ENCODE measurements at regions not wholly inside any gene's neighbourhood (a gene's known extent, or its start where the extent isn't known, plus 50 kb on each side); places are given as distances from the start of the nearest gene placed in this dataset.

DNA sequence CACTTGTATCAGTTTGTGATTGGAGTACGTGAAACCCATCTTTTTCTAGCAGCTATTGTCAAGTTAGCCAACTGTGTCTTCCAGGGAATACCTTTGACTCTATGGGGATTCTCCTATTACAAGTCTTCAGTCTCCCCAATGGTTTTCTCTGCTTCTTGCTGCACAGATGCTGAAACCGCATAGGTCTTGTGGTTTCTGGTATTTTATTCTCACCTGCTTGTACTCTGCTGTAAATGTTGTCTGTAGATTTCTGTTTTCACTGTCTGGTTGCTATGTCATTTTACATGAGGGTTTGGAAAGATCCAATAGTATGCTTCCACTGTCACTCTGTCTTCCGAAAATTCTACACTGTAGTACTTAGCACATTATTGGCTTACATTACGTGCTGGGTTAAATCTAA is 1196.9 kb upstream of the C9orf72 start:
- in situ Hi-C loops (cut with MboI), result loop anchor here (10.0 kb wide), 1 partner anchor 925 kb away; no protein-coding TSS in a partner anchor
- H3K4me2 ChIP-seq (ENCODE audit: control insufficient read depth, insufficient read depth), result no peak overlapping the region
- 19% methylated on average over 4 of the region's 4 CpGs for WGBS (ENCODE audit: insufficient coverage, insufficient replicate concordance, low lambda C conversion rate, missing lambda C conversion rate)
- ATAC-seq, result no peak
- H3K9me3 ChIP-seq (replicated peaks; ENCODE audit: control insufficient read depth, insufficient read depth, low read length), result no peaks in the 10 kb centered on the region
- intact Hi-C loops (cut with micrococcal nuclease; ENCODE audit: unreplicated experiment), result no loop called here
- H3K4me1 ChIP-seq (ENCODE audit: control insufficient read depth, insufficient read depth, low read length), result no peaks in the 10 kb centered on the region
- H3K4me3 ChIP-seq, result no peak overlapping the region
- no peak for TF ChIP-seq MEF2A (IDR thresholded peaks at IDR 0.05; ENCODE audit: insufficient read depth, low read depth, low read length)
- TF ChIP-seq NFYA (IDR thresholded peaks at IDR 0.05; ENCODE audit: borderline replicate concordance, low read depth, low read length), result no peak
- TF ChIP-seq HDAC2 (IDR thresholded peaks at IDR 0.05), result no peak
- TF ChIP-seq NR2C1 (IDR thresholded peaks at IDR 0.05), result no peak
- TF ChIP-seq SMAD1 (IDR thresholded peaks at IDR 0.05; ENCODE audit: low read depth, partially characterized antibody), result no peak
- TF ChIP-seq WRNIP1 (IDR thresholded peaks at IDR 0.05; ENCODE audit: borderline replicate concordance, low read depth, low read length), result no peak
- TF ChIP-seq, protein P1, sequence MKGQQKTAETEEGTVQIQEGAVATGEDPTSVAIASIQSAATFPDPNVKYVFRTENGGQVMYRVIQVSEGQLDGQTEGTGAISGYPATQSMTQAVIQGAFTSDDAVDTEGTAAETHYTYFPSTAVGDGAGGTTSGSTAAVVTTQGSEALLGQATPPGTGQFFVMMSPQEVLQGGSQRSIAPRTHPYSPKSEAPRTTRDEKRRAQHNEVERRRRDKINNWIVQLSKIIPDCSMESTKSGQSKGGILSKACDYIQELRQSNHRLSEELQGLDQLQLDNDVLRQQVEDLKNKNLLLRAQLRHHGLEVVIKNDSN (IDR thresholded peaks at IDR 0.05; ENCODE audit: borderline replicate concordance, extremely low read length, insufficient read depth, low read depth, low read length), result no peak
- no peak for TF ChIP-seq EED (IDR thresholded peaks at IDR 0.05; ENCODE audit: low read depth)
- no peak overlapping the region for H2AFZ ChIP-seq (ENCODE audit: control insufficient read depth, low read depth, low read length)
- no peaks in the 10 kb centered on the region for H4K20me1 ChIP-seq (ENCODE audit: control insufficient read depth, insufficient read depth)
- H3K36me3 ChIP-seq (ENCODE audit: control insufficient read depth in 2 of 2, insufficient read depth in 2 of 2, low read length in 1 of 2), result no peaks in the 10 kb centered on the region
- SMC1A ChIA-PET (ENCODE audit: uncharacterized antibody, unreplicated experiment), result no interaction called here
- CTCF ChIA-PET, result no interaction called here
- POLR2A ChIA-PET, result no interaction called here
- no peaks in the 10 kb centered on the region for H3K27me3 ChIP-seq (replicated peaks in 1 of 2; ENCODE audit: control insufficient read depth in 2 of 2, insufficient read depth in 2 of 2, low read length in 1 of 2)
- no peaks in the 10 kb centered on the region for H3K79me2 ChIP-seq (ENCODE audit: control insufficient read depth, insufficient read depth, low read length)
- no peak for FAIRE-seq
- BruUV-seq (replicated peaks), result no TSS peak
- RAD21 ChIA-PET (ENCODE audit: unreplicated experiment), result no interaction called here
- H3K9ac ChIP-seq (ENCODE audit: control insufficient read depth, insufficient read depth, low read length), result no peak overlapping the region
- no peak for DNase-seq (ENCODE audit: low read depth, low spot score)
- H3K27ac ChIP-seq (ENCODE audit: control insufficient read depth, insufficient read depth), result no peak overlapping the region

- Histone ChIP-seq H3K27ac (ENCODE audit: control insufficient read depth, insufficient read depth) (no peak overlapping the region), H3K4me3 (no peak overlapping the region), H3K79me2 (ENCODE audit: control insufficient read depth, insufficient read depth, low read length) (no peaks in the 10 kb centered on the region), H3K4me1 (ENCODE audit: control insufficient read depth, insufficient read depth, low read length) (no peaks in the 10 kb centered on the region), H3K9ac (ENCODE audit: control insufficient read depth, insufficient read depth, low read length) (no peak overlapping the region), H2AFZ (ENCODE audit: control insufficient read depth, low read depth, low read length) (no peak overlapping the region), H3K27me3 (replicated peaks in 1 of 2; ENCODE audit: control insufficient read depth in 2 of 2, insufficient read depth in 2 of 2, low read length in 1 of 2) (no peaks in the 10 kb centered on the region), H3K4me2 (ENCODE audit: control insufficient read depth, insufficient read depth) (no peak overlapping the region), H3K9me3 (replicated peaks; ENCODE audit: control insufficient read depth, insufficient read depth, low read length) (no peaks in the 10 kb centered on the region), H4K20me1 (ENCODE audit: control insufficient read depth, insufficient read depth) (no peaks in the 10 kb centered on the region), H3K36me3 (ENCODE audit: control insufficient read depth in 2 of 2, insufficient read depth in 2 of 2, low read length in 1 of 2) (no peaks in the 10 kb centered on the region)
- BruUV-seq (replicated peaks), result no TSS peak
- SMC1A ChIA-PET (ENCODE audit: uncharacterized antibody, unreplicated experiment), result no interaction called here
- in situ Hi-C loops (cut with MboI), result loop anchor here (10.0 kb wide), 1 partner anchor 924 kb away; no protein-coding TSS in a partner anchor
- RAD21 ChIA-PET (ENCODE audit: unreplicated experiment), result no interaction called here
- intact Hi-C loops (cut with micrococcal nuclease; ENCODE audit: unreplicated experiment), result no loop called here
- FAIRE-seq (no peak), DNase-seq (ENCODE audit: low read depth, low spot score) (no peak), ATAC-seq (no peak)
- 8% methylated on average over 2 of the region's 2 CpGs for WGBS (ENCODE audit: insufficient coverage, insufficient replicate concordance, low lambda C conversion rate, missing lambda C conversion rate)
- CTCF ChIA-PET, result interaction anchor here (0.9 kb wide), 1 partner anchor 17 kb away, joined by 7 read pairs; no protein-coding TSS in a partner anchor
- POLR2A ChIA-PET, result no interaction called here
- TF ChIP-seq, protein P2, sequence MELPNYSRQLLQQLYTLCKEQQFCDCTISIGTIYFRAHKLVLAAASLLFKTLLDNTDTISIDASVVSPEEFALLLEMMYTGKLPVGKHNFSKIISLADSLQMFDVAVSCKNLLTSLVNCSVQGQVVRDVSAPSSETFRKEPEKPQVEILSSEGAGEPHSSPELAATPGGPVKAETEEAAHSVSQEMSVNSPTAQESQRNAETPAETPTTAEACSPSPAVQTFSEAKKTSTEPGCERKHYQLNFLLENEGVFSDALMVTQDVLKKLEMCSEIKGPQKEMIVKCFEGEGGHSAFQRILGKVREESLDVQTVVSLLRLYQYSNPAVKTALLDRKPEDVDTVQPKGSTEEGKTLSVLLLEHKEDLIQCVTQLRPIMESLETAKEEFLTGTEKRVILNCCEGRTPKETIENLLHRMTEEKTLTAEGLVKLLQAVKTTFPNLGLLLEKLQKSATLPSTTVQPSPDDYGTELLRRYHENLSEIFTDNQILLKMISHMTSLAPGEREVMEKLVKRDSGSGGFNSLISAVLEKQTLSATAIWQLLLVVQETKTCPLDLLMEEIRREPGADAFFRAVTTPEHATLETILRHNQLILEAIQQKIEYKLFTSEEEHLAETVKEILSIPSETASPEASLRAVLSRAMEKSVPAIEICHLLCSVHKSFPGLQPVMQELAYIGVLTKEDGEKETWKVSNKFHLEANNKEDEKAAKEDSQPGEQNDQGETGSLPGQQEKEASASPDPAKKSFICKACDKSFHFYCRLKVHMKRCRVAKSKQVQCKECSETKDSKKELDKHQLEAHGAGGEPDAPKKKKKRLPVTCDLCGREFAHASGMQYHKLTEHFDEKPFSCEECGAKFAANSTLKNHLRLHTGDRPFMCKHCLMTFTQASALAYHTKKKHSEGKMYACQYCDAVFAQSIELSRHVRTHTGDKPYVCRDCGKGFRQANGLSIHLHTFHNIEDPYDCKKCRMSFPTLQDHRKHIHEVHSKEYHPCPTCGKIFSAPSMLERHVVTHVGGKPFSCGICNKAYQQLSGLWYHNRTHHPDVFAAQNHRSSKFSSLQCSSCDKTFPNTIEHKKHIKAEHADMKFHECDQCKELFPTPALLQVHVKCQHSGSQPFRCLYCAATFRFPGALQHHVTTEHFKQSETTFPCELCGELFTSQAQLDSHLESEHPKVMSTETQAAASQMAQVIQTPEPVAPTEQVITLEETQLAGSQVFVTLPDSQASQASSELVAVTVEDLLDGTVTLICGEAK (IDR thresholded peaks at IDR 0.05; ENCODE audit: borderline replicate concordance), result no peak
- TF ChIP-seq, protein P3, sequence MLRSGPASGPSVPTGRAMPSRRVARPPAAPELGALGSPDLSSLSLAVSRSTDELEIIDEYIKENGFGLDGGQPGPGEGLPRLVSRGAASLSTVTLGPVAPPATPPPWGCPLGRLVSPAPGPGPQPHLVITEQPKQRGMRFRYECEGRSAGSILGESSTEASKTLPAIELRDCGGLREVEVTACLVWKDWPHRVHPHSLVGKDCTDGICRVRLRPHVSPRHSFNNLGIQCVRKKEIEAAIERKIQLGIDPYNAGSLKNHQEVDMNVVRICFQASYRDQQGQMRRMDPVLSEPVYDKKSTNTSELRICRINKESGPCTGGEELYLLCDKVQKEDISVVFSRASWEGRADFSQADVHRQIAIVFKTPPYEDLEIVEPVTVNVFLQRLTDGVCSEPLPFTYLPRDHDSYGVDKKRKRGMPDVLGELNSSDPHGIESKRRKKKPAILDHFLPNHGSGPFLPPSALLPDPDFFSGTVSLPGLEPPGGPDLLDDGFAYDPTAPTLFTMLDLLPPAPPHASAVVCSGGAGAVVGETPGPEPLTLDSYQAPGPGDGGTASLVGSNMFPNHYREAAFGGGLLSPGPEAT (IDR thresholded peaks at IDR 0.05; ENCODE audit: low read depth), result no peak
- no peak for TF ChIP-seq FOS (IDR thresholded peaks at IDR 0.05; ENCODE audit: borderline replicate concordance, extremely low read depth, insufficient read length)
Measured at GRCh38 chr9:28770827-28771226, 1197.5 kb upstream of the C9orf72 start.
